HG03520 (cell line): ENCODE measurements at regions not wholly inside any gene's neighbourhood (a gene's known extent, or its start where the extent isn't known, plus 50 kb on each side); places are given as distances from the start of the nearest gene placed in this dataset.
"Not testable (repeated sequence)": the region's sequence is repeated elsewhere in the genome, so short reads cannot be mapped to it uniquely, and the experiment has no call there.

Experiments used
- ATAC-seq: cut with Tn5 transposase; IDR thresholded peaks from one replicate; pipeline ENCODE4 v1.9.1; 2021; ENCODE audit warnings: mild to moderate bottlenecking, moderate library complexity; ENCODE audit not compliant: unreplicated experiment

GRCh38 chr4:68720723-68721122 lies 50.3 kb upstream of the UGT2B15 start:
- ATAC-seq, result not testable (repeated sequence)

- no peak for ATAC-seq
Measured at GRCh38 chr4:68724426-68724825, 54.0 kb upstream of the UGT2B15 start.

- ATAC-seq, result no peak
Measured at GRCh38 chr4:68724922-68725321, 54.5 kb upstream of the UGT2B15 start.

DNA sequence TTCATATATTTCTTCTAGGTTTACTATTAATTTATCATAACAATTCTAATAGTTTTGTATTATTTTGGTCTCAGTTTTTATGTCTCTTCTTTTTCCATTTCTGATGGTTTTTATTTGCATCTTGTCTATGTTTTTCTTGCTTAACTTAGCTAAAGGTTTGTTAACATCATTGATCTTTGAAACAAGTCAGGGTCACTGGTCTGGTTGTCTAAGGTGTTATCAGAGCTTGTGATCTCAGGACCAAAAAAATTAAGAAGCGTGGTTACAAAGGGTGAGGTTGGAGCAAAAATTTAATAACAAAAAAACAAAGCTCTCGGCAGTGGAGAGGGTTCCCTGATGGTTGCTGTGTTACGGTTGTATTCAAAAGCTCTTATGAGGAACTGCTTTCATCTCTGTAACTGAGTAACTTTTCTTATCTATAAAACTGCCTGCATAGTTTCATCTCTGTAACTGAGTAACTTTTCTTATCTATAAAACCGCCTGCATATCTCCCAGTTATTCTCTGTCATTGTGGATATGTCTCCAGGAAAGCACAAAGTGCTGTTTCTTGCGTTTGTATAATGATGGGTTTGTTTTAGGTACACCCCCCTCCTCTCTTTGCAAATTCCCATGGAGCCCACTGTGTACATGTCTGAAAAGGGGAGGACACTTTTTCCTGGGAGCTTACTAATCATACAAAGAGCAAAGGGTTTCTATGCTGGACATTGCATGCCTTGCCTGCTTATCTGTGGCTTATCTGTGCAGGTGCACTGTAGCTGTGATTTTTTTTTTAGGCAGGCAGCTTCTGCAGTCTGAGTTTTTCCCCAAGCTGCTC lies 62.4 kb upstream of the UGT2B15 start:
- ATAC-seq, result peak; percentile 86

DNA sequence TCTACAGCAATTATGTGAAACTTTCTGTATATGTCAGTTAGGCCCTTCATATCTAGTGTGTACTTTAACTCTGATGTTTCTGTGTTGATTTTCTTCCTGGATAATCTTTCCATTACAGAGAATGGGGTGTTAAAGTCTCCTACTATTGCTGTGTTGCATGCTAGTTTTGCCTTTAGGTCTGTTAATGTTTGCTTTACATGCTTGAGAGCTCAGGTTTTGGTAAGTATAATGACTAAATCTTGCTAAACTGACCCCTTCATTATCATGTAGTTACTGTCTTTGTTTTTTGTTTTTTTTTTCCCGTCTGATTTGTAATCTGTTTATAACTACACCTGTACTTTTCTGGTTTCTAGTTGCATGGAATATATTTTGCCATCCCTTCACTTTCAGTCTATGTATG lies 63.6 kb upstream of the UGT2B15 start:
- ATAC-seq, result peak; percentile 45

DNA sequence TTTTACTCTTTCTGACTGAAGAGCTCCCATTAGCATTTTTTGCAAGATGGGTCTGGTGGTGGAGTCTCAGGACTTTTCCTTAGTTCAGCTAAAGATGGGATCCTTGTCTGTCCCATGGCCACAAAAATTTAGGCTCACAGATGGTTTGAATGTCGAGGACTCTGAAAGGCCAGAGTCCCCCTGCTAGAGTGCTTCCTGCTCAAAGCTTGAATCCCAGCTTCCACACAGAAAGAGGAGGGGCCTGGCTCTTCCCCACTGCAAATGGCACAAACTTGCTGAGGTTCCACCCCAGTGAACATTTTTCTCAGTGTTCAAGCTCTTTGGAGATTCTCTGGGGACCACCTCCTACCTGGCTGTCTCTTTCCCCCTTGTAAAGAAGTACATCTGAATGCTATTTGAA lies 64.7 kb upstream of the UGT2B15 start:
- no peak for ATAC-seq

DNA sequence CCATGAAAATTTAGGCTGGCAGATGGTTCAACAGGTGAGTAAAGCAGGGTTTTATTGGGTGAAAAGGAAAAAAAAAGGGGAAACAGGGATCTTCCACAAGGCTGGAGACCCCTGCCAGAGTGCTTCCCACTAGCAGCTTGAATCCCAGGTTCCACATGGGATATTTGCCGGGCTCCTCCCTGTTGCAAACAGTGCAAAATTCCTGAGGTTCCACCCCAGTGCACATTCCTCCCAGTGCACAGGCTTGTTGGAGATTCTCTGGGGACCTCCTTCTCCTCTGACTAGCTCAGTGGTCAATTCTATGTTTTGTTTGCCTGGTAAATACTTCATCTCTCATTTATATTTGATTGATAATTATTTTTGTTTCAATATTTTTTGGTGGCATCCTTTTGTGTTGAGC lies 66.4 kb upstream of the UGT2B15 start:
- ATAC-seq, result no peak

- no peak for ATAC-seq
Measured at GRCh38 chr4:68738036-68738435, 67.6 kb upstream of the UGT2B15 start.

- ATAC-seq, result no peak
Measured at GRCh38 chr4:68744368-68744767, 71.4 kb upstream of the UGT2B10 start.

- ATAC-seq, result no peak
Measured at GRCh38 chr4:68748181-68748991, 67.4 kb upstream of the UGT2B10 start.

DNA sequence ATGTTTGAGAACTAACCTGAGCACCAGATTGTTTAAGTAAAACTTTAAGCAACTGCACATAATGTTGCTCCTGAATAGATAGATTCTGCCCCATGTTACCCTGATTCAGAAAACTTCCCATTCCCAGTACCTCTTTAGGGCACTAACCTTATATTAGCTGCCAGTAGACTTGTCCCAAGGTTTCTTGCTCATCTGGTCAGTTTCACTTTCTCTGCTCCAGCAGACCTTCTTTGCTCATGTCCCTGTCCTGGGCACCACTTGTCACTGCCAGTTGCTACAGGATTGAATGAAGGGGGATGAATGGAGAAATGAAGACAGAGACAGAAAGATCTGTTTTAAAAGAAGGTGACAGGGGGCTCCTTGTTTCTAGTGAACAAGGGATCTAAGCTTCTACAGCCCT lies 65.2 kb upstream of the UGT2B10 start:
- ATAC-seq, result no peak

GRCh38 chr4:68751138-68751537 lies 64.7 kb upstream of the UGT2B10 start:
- no peak for ATAC-seq

- no peak for ATAC-seq
Measured at GRCh38 chr4:68765876-68766275, 49.9 kb upstream of the UGT2B10 start.
